ENCODE measurements at regions not wholly inside any gene's neighbourhood (a gene's known extent, or its start where the extent isn't known, plus 50 kb on each side); places are given as distances from the start of the nearest gene placed in this dataset.
A peak's percentile ranks its signal among the peaks of the same experiment; 100 is the strongest.

- H3K27me3 ChIP-seq (ENCODE audit: control insufficient read depth in 1 of 2, insufficient read depth in 2 of 2, low read length in 2 of 2) = no peaks in the 10 kb centered on the region
- no peak overlapping the region for H3K4me3 ChIP-seq (ENCODE audit: low read length in 2 of 2)
- H3K4me1 ChIP-seq (ENCODE audit: control insufficient read depth, insufficient read depth, low read length) = no peaks in the 10 kb centered on the region
- H3K9me3 ChIP-seq (ENCODE audit: control insufficient read depth in 2 of 2, low read length in 2 of 2) = no peaks in the 10 kb centered on the region
- H3K9ac ChIP-seq (ENCODE audit: low read length in 2 of 2) = no peak overlapping the region
- H3K36me3 ChIP-seq (ENCODE audit: control insufficient read depth in 2 of 2, insufficient read depth in 2 of 2, low read length in 2 of 2) = no peaks in the 10 kb centered on the region
- no peak overlapping the region for H3K27ac ChIP-seq (ENCODE audit: low read length)
Observed at GRCh38 chr11:116424615-116425261, 348.0 kb downstream of the BUD13 start.

GRCh38 chr11:116422956-116423600 lies 349.7 kb downstream of the BUD13 start:
- no peaks in the 10 kb centered on the region for H3K36me3 ChIP-seq (ENCODE audit: control insufficient read depth in 2 of 2, insufficient read depth in 2 of 2, low read length in 2 of 2)
- no peaks in the 10 kb centered on the region for H3K4me1 ChIP-seq (ENCODE audit: control insufficient read depth, insufficient read depth, low read length)
- no peak overlapping the region for H3K4me3 ChIP-seq (ENCODE audit: low read length in 2 of 2)
- H3K9me3 ChIP-seq (ENCODE audit: control insufficient read depth in 2 of 2, low read length in 2 of 2) = no peaks in the 10 kb centered on the region
- H3K27me3 ChIP-seq (ENCODE audit: control insufficient read depth in 1 of 2, insufficient read depth in 2 of 2, low read length in 2 of 2) = no peaks in the 10 kb centered on the region
- no peak overlapping the region for H3K27ac ChIP-seq (ENCODE audit: low read length)
- no peak overlapping the region for H3K9ac ChIP-seq (ENCODE audit: low read length in 2 of 2)

GRCh38 chr11:116422556-116422955 lies 350.2 kb downstream of the BUD13 start:
- H3K9me3 ChIP-seq (ENCODE audit: control insufficient read depth in 2 of 2, low read length in 2 of 2) = no peaks in the 10 kb centered on the region
- no peaks in the 10 kb centered on the region for H3K36me3 ChIP-seq (ENCODE audit: control insufficient read depth in 2 of 2, insufficient read depth in 2 of 2, low read length in 2 of 2)
- H3K4me3 ChIP-seq (ENCODE audit: low read length in 2 of 2) = no peak overlapping the region
- H3K9ac ChIP-seq (ENCODE audit: low read length in 2 of 2) = no peak overlapping the region
- no peaks in the 10 kb centered on the region for H3K27me3 ChIP-seq (ENCODE audit: control insufficient read depth in 1 of 2, insufficient read depth in 2 of 2, low read length in 2 of 2)
- H3K27ac ChIP-seq (ENCODE audit: low read length) = no peak overlapping the region
- H3K4me1 ChIP-seq (ENCODE audit: control insufficient read depth, insufficient read depth, low read length) = no peaks in the 10 kb centered on the region

DNA sequence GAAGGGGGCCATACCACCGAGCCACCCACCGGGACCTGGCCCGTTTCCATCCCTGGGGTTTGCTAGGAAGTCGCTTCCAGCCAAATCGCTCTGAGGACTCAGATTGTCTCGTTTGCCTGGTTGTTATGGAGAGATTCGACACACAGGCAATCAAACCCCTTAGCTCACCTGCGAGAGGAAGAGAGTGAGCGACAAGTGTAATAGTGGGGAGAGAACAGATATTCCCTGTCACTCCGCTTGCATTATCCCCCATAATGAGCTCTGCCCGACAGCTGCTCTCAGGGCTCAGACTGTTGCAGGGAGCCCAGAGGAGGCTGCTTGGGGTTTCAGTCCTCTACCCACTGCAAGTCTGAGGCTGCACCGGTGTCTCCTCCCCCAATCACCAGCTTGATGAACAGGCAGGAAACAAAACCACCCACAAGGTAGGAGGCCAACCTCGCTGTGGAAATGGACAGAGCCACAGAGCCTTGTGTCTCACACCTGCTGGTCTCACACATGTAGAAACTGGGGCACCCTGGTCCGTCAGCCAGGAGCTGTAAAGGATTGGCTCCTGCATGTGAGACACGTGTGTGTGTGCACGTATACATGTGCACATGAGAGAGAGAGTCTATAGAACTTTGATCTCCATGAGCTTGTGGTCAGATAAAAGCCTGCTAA lies 351.1 kb downstream of the BUD13 start:
- Histone ChIP-seq H3K9ac (ENCODE audit: low read length in 2 of 2) (no peak overlapping the region), H3K4me3 (ENCODE audit: low read length in 2 of 2) (no peak overlapping the region), H3K27me3 (ENCODE audit: control insufficient read depth in 1 of 2, insufficient read depth in 2 of 2, low read length in 2 of 2) (no peaks in the 10 kb centered on the region), H3K9me3 (ENCODE audit: control insufficient read depth in 2 of 2, low read length in 2 of 2) (no peaks in the 10 kb centered on the region), H3K27ac (ENCODE audit: low read length) (no peak overlapping the region), H3K4me1 (ENCODE audit: control insufficient read depth, insufficient read depth, low read length) (no peaks in the 10 kb centered on the region), H3K36me3 (ENCODE audit: control insufficient read depth in 2 of 2, insufficient read depth in 2 of 2, low read length in 2 of 2) (no peaks in the 10 kb centered on the region)

DNA sequence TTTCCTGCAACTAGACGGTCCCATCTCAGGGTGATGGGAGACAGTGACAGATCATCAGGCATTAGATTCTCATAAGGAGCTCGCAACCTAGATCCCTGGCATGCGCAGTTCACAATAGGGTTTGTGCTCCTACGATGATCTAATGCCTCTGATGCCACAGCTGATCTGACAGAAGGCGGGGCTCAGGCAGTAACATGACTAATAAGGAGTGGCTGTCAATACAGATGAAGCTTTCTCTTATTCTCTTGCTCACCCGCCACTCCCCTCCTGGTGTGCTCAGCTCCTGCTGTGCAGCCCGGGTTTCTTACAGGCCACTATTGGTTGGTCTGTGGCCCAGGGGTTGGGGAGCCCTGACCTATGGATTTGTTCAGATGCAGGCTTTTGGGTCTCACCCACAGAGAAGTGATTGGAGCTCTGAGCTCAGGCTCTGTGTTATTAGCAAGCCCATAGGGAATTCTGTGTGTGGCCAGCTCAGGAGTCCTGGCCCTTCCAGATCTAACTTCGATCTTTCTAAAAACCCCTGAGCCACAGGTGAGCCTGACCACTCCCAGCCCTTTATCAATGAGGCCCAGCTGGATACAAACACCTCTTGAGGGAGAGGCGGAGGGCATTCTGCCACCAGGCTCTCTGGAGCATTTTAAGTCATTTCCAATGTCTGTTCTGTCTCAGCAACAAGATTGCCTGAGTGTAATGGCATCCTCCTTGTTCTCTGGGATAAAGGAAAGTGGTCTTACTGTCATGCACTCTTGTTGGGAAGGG lies 351.8 kb downstream of the BUD13 start:
- Histone ChIP-seq H3K4me1 (ENCODE audit: control insufficient read depth, insufficient read depth, low read length) (no peaks in the 10 kb centered on the region), H3K27ac (ENCODE audit: low read length) (no peak overlapping the region), H3K4me3 (ENCODE audit: low read length in 2 of 2) (no peak overlapping the region), H3K27me3 (ENCODE audit: control insufficient read depth in 1 of 2, insufficient read depth in 2 of 2, low read length in 2 of 2) (no peaks in the 10 kb centered on the region), H3K36me3 (ENCODE audit: control insufficient read depth in 2 of 2, insufficient read depth in 2 of 2, low read length in 2 of 2) (no peaks in the 10 kb centered on the region), H3K9me3 (ENCODE audit: control insufficient read depth in 2 of 2, low read length in 2 of 2) (no peaks in the 10 kb centered on the region), H3K9ac (ENCODE audit: low read length in 2 of 2) (no peak overlapping the region)

GRCh38 chr11:116420030-116420429 lies 352.8 kb downstream of the BUD13 start:
- Histone ChIP-seq H3K4me3 (ENCODE audit: low read length in 2 of 2) (no peak overlapping the region), H3K36me3 (ENCODE audit: control insufficient read depth in 2 of 2, insufficient read depth in 2 of 2, low read length in 2 of 2) (no peaks in the 10 kb centered on the region), H3K27ac (ENCODE audit: low read length) (no peak overlapping the region), H3K4me1 (ENCODE audit: control insufficient read depth, insufficient read depth, low read length) (no peaks in the 10 kb centered on the region), H3K9ac (ENCODE audit: low read length in 2 of 2) (no peak overlapping the region), H3K9me3 (ENCODE audit: control insufficient read depth in 2 of 2, low read length in 2 of 2) (no peaks in the 10 kb centered on the region), H3K27me3 (ENCODE audit: control insufficient read depth in 1 of 2, insufficient read depth in 2 of 2, low read length in 2 of 2) (no peaks in the 10 kb centered on the region)

DNA sequence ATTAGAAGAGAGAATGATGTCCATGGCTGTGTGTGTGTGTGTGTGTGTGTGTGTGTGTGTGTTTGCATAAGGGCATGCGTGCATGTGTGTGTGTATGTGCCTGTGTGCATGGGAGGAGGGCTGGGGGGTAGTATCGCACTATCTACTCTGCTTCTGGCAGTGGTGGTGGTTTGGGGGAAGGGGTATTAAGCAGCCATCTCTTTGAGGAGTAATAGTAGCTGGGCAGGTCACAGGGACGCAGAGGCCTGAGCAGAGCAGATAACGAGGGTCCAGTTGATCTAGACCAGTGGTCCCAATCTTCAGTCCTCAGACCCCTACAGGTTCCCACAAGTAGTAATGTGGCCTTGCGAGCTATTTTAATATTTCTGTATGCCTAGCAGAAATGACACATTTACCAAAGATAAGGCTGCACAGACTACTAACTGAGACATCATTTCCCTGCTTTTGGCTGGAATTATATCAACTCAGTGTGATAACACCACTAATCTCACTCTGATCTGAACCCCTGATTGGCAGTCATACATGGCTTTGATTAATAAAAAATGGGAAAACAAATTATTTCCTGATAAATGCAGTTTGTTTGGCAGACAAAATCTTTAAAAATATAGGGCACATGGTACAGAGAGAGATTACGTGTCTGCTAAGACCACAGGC lies 354.3 kb downstream of the BUD13 start:
- Histone ChIP-seq H3K4me3 (ENCODE audit: low read length in 2 of 2) (no peak overlapping the region), H3K36me3 (ENCODE audit: control insufficient read depth in 2 of 2, insufficient read depth in 2 of 2, low read length in 2 of 2) (no peaks in the 10 kb centered on the region), H3K27ac (ENCODE audit: low read length) (no peak overlapping the region), H3K27me3 (ENCODE audit: control insufficient read depth in 1 of 2, insufficient read depth in 2 of 2, low read length in 2 of 2) (no peaks in the 10 kb centered on the region), H3K4me1 (ENCODE audit: control insufficient read depth, insufficient read depth, low read length) (peaks cover 9% of the 10 kb centered on the region), H3K9me3 (ENCODE audit: control insufficient read depth in 2 of 2, low read length in 2 of 2) (no peaks in the 10 kb centered on the region), H3K9ac (ENCODE audit: low read length in 2 of 2) (no peak overlapping the region)

DNA sequence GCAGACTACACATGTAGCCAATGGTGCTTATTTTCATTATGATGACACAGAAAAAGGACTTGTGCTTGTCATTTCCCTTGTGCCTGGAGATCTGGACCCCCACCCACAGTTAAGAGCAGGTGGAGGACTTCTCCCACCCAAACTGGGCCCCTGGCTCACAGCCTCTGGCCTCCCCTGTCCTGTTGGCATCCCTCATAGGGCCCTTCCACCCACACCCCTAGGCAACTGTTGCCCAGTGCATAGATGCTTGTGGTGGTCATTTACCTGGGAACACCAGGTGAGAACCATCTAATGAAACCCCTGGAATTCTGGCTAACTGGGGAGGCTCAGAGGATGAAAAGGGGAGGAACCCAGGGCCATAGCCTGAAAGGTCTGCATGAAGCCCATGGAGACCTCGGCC lies 355.9 kb downstream of the BUD13 start:
- Histone ChIP-seq H3K36me3 (ENCODE audit: control insufficient read depth in 2 of 2, insufficient read depth in 2 of 2, low read length in 2 of 2) (no peaks in the 10 kb centered on the region), H3K9ac (ENCODE audit: low read length in 2 of 2) (no peak overlapping the region), H3K9me3 (ENCODE audit: control insufficient read depth in 2 of 2, low read length in 2 of 2) (no peaks in the 10 kb centered on the region), H3K4me1 (ENCODE audit: control insufficient read depth, insufficient read depth, low read length) (peaks cover 9% of the 10 kb centered on the region), H3K27ac (ENCODE audit: low read length) (no peak overlapping the region), H3K4me3 (ENCODE audit: low read length in 2 of 2) (no peak overlapping the region), H3K27me3 (ENCODE audit: control insufficient read depth in 1 of 2, insufficient read depth in 2 of 2, low read length in 2 of 2) (no peaks in the 10 kb centered on the region)

DNA sequence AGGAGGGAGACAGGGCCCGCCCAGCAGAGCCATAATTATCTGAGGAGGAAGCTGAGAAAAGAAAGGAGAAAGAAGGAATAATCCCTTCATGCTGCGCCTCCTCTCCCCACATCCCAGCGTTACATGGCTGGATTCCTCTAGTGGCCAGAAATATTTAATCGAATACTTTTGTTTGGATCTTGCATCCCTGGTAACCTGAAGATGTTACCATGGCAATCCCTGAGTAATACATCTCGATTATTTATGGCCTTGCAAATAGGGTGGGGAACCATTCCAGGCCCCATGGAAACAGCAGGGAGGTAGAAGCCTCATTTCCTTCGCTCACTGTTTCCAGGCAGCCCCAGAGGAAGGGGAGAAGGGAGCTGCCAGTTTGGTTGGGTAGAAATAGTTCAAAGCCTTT lies 357.7 kb downstream of the BUD13 start:
- Histone ChIP-seq H3K27ac (ENCODE audit: low read length) (peak overlapping the region; percentile 31), H3K36me3 (ENCODE audit: control insufficient read depth in 2 of 2, insufficient read depth in 2 of 2, low read length in 2 of 2) (no peaks in the 10 kb centered on the region), H3K9ac (ENCODE audit: low read length in 2 of 2) (no peak overlapping the region), H3K27me3 (ENCODE audit: control insufficient read depth in 1 of 2, insufficient read depth in 2 of 2, low read length in 2 of 2) (no peaks in the 10 kb centered on the region), H3K4me1 (ENCODE audit: control insufficient read depth, insufficient read depth, low read length) (peaks cover 9% of the 10 kb centered on the region), H3K4me3 (ENCODE audit: low read length in 2 of 2) (no peak overlapping the region), H3K9me3 (ENCODE audit: control insufficient read depth in 2 of 2, low read length in 2 of 2) (no peaks in the 10 kb centered on the region)

GRCh38 chr11:116414357-116414880 lies 358.4 kb downstream of the BUD13 start:
- Histone ChIP-seq H3K4me1 (ENCODE audit: control insufficient read depth, insufficient read depth, low read length) (peaks cover 9% of the 10 kb centered on the region), H3K36me3 (ENCODE audit: control insufficient read depth in 2 of 2, insufficient read depth in 2 of 2, low read length in 2 of 2) (no peaks in the 10 kb centered on the region), H3K27ac (ENCODE audit: low read length) (peak overlapping the region; percentile 31), H3K27me3 (ENCODE audit: control insufficient read depth in 1 of 2, insufficient read depth in 2 of 2, low read length in 2 of 2) (no peaks in the 10 kb centered on the region), H3K9ac (ENCODE audit: low read length in 2 of 2) (no peak overlapping the region), H3K9me3 (ENCODE audit: control insufficient read depth in 2 of 2, low read length in 2 of 2) (no peaks in the 10 kb centered on the region), H3K4me3 (ENCODE audit: low read length in 2 of 2) (no peak overlapping the region)

All from stomach smooth muscle (tissue), 2 donors.